ENCODE measurements at regions not wholly inside any gene's neighbourhood (a gene's known extent, or its start where the extent isn't known, plus 50 kb on each side); places are given as distances from the start of the nearest gene placed in this dataset.

DNA sequence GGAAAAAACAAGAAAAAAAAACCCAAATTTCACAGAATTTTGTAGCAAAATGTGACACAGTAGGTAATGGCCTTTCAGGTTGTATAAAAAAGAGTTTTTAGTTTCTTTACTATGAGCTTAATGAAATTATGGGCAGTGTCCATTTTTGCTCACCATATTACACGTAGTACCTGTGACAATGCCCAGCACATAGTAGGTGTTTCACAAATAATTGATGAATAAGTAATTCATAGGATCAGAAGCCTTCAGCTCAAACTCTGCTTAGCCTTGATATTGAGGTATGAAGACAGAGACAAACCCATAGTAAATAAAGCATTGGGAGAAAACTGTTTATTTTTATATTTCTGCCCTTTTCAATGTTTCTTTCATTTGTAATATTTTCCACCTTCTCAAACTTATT, 97.2 kb downstream of the LHX9 start:
- Mint-ChIP-seq H3K27ac (no peak overlapping the region), H3K27me3 (ENCODE audit: low read depth) (peaks cover 11% of the 10 kb centered on the region), H3K36me3 (ENCODE audit: low read depth) (no peaks in the 10 kb centered on the region), H3K4me3 (no peak overlapping the region), H3K4me1 (ENCODE audit: low read depth) (no peaks in the 10 kb centered on the region), H3K9me3 (peaks cover 12% of the 10 kb centered on the region)
- DNase-seq (ENCODE audit: low spot score) = no peak

DNA sequence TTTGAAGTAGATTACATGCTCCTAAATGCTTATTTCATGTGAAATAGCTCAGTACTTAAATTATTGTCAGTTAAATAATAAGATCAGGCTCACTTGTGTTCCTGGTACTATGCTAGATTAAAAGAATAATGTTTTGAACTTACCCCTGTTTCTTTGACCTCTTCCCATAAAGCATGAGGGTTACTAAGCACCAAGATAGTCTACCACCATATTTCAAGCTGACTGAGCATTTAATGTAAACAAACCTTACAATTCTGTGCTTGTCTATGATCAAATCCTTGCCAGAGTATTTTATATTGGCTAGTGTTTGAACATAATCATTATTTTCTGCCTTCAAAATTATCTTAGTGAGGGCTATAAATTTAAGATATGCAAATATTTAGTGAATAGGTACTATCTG, 98.1 kb downstream of the LHX9 start:
- H3K4me3 Mint-ChIP-seq = no peak overlapping the region
- DNase-seq (ENCODE audit: low spot score) = no peak
- H3K4me1 Mint-ChIP-seq (ENCODE audit: low read depth) = no peaks in the 10 kb centered on the region
- H3K27me3 Mint-ChIP-seq (ENCODE audit: low read depth) = peaks cover 16% of the 10 kb centered on the region
- H3K36me3 Mint-ChIP-seq (ENCODE audit: low read depth) = no peaks in the 10 kb centered on the region
- peaks cover 9% of the 10 kb centered on the region for H3K9me3 Mint-ChIP-seq
- H3K27ac Mint-ChIP-seq = no peak overlapping the region

DNA sequence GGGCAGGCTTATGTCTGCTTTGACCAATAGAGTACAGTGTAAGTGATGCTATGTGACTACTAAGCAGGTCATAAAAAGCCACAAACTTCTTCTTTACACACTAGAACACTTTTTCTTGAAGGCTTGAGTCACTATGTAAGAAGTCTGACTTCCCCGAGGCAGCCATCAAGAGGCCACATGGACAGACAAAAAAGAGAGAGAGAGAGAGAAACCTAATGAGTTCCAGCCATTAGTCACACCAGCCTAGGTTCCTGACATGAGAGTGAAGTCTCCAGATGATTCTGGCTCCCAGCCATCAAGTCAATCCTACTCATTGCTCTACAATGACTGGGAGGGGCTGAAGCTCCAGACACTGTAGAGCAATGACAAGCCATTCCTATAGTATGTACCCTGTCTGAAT, 101.4 kb downstream of the LHX9 start:
- H3K27ac Mint-ChIP-seq = no peak overlapping the region
- no peak for DNase-seq (ENCODE audit: low spot score)
- no peak overlapping the region for H3K4me3 Mint-ChIP-seq
- no peaks in the 10 kb centered on the region for H3K4me1 Mint-ChIP-seq (ENCODE audit: low read depth)
- no peaks in the 10 kb centered on the region for H3K9me3 Mint-ChIP-seq
- peaks cover 10% of the 10 kb centered on the region for H3K27me3 Mint-ChIP-seq (ENCODE audit: low read depth)
- no peaks in the 10 kb centered on the region for H3K36me3 Mint-ChIP-seq (ENCODE audit: low read depth)

DNA sequence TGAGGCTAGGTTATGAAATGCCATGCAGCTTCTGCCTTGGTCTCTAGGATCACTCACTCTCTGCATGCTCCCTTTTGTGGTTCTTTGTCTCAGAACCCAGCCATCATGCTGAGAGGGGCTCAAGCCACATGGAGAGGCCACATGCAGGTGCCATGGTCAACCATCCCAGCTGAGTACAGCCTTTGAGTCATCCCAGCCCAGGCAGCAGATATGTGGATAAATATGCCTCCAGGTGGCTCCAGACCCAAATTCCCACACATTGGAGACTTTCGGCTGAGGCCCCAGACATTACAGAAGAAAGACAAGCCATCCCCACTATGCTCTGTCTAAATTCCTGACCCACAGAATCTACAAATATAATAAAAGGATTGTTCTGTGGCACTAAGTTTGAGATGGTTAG, 102.0 kb downstream of the LHX9 start:
- H3K9me3 Mint-ChIP-seq = no peaks in the 10 kb centered on the region
- no peak overlapping the region for H3K4me3 Mint-ChIP-seq
- H3K4me1 Mint-ChIP-seq (ENCODE audit: low read depth) = no peaks in the 10 kb centered on the region
- H3K36me3 Mint-ChIP-seq (ENCODE audit: low read depth) = no peaks in the 10 kb centered on the region
- H3K27me3 Mint-ChIP-seq (ENCODE audit: low read depth) = peaks cover 5% of the 10 kb centered on the region
- DNase-seq (ENCODE audit: low spot score) = no peak
- H3K27ac Mint-ChIP-seq = no peak overlapping the region

DNA sequence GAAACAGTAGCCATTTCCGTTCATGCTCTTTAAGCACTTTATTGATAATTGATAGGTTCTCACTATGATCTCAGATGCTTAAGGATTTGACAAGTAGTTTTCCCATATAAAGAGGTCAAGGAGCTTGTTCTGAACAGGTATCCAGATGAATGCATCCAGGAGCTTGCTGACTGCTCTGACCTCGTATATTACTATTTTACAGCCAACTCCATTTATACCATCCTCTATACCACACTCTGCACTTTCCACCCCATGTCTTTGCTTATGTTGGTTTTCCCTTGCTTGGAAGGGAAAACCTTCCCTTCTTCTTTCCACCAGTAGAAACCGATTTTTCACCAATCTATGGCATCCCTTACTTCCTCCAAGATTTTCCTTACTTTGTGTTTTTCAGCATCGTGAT, 107.2 kb downstream of the LHX9 start:
- DNase-seq (ENCODE audit: low spot score) = no peak
- H3K27me3 Mint-ChIP-seq (ENCODE audit: low read depth) = peaks cover 27% of the 10 kb centered on the region
- no peaks in the 10 kb centered on the region for H3K9me3 Mint-ChIP-seq
- no peak overlapping the region for H3K4me3 Mint-ChIP-seq
- H3K36me3 Mint-ChIP-seq (ENCODE audit: low read depth) = no peaks in the 10 kb centered on the region
- no peaks in the 10 kb centered on the region for H3K4me1 Mint-ChIP-seq (ENCODE audit: low read depth)
- no peak overlapping the region for H3K27ac Mint-ChIP-seq

DNA sequence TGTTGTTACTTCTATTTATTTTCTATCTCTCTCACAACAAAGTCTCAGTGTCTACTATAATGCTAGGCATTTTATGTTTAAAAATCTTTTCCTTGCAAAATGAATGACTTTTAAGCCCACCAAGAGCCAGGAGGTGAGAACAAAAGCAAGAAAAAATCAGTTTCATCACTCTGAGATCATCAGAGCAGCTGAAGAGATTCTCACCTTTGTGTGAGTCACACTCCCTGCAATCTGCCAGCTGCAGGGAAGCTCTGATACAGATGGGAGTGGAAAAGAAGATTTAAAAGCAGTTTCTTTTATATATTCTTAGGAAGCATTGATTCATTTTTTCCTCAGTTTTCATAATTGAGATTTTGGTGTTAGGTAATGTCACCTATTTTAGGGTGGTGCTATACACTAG, 107.6 kb downstream of the LHX9 start:
- Mint-ChIP-seq H3K27ac (no peak overlapping the region), H3K4me3 (no peak overlapping the region), H3K9me3 (no peaks in the 10 kb centered on the region), H3K36me3 (ENCODE audit: low read depth) (no peaks in the 10 kb centered on the region), H3K4me1 (ENCODE audit: low read depth) (no peaks in the 10 kb centered on the region), H3K27me3 (ENCODE audit: low read depth) (peaks cover 26% of the 10 kb centered on the region)
- DNase-seq (ENCODE audit: low spot score) = no peak

DNA sequence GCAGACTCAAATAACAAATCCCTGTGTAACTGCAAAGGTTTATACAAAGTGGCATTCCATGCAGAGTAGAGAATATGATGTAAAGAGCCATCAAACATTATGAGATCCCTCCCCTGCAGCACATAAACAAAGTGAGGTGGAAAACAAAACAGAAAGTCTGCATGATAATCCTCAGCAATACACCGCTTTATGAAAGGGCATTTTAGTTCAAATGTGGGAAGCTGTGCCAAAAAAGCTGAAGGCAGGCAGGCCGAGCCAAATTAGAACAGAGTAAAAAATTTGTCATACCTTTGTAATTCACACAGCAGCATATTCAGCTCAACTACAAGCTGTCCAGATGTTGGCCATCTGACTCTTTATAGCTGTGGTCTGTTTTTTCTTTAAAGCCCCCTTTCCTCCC, 113.5 kb downstream of the LHX9 start:
- DNase-seq (ENCODE audit: low spot score) = no peak
- H3K4me1 Mint-ChIP-seq (ENCODE audit: low read depth) = peaks cover 11% of the 10 kb centered on the region
- no peak overlapping the region for H3K27ac Mint-ChIP-seq
- no peaks in the 10 kb centered on the region for H3K9me3 Mint-ChIP-seq
- H3K4me3 Mint-ChIP-seq = no peak overlapping the region
- peaks cover 24% of the 10 kb centered on the region for H3K27me3 Mint-ChIP-seq (ENCODE audit: low read depth)
- no peaks in the 10 kb centered on the region for H3K36me3 Mint-ChIP-seq (ENCODE audit: low read depth)

DNA sequence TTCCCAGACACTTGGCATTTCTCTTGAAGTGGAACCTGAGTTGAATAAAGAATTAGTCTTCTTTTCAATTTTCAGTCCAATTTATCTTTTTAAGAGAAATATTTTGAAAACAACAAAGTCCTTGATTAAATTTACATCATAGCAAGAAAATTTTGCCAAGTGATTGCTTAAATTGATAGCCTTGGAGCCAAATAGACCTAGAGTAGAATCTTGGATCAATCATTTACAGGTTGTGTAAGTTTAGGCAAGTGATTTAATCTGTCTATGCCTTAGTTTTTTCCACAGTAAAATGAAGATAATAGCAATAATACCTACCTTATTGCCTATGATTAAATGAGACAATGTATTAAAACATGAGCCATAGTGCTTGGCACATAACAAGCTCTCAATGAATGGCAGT, 113.9 kb downstream of the LHX9 start:
- Mint-ChIP-seq H3K4me3 (no peak overlapping the region), H3K9me3 (no peaks in the 10 kb centered on the region), H3K36me3 (ENCODE audit: low read depth) (no peaks in the 10 kb centered on the region), H3K27ac (no peak overlapping the region), H3K4me1 (ENCODE audit: low read depth) (peaks cover 11% of the 10 kb centered on the region), H3K27me3 (ENCODE audit: low read depth) (peaks cover 20% of the 10 kb centered on the region)
- DNase-seq (ENCODE audit: low spot score) = no peak

DNA sequence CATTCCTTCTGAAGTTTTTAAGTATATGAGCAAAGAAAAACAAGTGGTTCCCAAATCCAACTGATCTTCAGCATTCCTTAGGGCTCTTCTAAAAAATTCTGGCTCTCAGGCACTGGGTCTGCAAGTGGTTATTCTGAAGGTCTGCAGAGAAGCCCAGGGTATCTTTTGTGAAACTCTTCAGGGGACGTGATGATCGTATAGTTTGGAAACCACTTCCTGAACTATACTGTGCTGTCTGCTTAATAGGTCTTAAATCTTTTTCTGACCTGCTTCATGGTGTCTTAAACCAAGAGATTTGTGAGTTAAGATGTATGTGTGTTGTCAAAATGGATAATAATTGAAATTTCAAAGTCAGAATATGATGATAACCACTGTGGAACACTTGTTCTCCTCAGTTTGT, 115.5 kb downstream of the LHX9 start:
- Mint-ChIP-seq H3K9me3 (no peaks in the 10 kb centered on the region), H3K27ac (no peak overlapping the region), H3K27me3 (ENCODE audit: low read depth) (peaks cover 13% of the 10 kb centered on the region), H3K4me1 (ENCODE audit: low read depth) (peaks cover 11% of the 10 kb centered on the region), H3K4me3 (no peak overlapping the region), H3K36me3 (ENCODE audit: low read depth) (no peaks in the 10 kb centered on the region)
- no peak for DNase-seq (ENCODE audit: low spot score)

DNA sequence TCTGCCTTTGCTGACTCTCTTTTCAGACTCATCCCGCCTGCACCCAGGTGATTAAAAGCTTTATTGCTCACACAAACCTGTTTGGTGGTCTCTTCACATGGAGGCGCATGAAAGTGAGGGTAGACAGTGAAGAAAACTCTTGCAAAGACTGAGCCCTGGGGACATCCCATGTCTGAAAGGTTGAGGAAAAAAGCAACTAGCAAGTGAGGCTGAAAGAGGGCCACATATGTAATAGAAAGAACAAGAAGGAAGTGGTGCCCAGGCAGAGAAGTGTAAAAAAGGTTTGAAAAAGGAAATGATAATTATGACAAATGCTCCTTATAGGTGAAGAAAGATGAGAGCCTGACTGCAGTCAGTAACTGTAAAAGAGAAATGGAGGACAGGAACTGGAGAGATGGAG, 115.9 kb upstream of the NEK7 start:
- Mint-ChIP-seq H3K9me3 (no peaks in the 10 kb centered on the region), H3K36me3 (ENCODE audit: low read depth) (no peaks in the 10 kb centered on the region), H3K4me3 (no peak overlapping the region), H3K4me1 (ENCODE audit: low read depth) (no peaks in the 10 kb centered on the region), H3K27me3 (ENCODE audit: low read depth) (no peaks in the 10 kb centered on the region), H3K27ac (no peak overlapping the region)
- no peak for DNase-seq (ENCODE audit: low spot score)

DNA sequence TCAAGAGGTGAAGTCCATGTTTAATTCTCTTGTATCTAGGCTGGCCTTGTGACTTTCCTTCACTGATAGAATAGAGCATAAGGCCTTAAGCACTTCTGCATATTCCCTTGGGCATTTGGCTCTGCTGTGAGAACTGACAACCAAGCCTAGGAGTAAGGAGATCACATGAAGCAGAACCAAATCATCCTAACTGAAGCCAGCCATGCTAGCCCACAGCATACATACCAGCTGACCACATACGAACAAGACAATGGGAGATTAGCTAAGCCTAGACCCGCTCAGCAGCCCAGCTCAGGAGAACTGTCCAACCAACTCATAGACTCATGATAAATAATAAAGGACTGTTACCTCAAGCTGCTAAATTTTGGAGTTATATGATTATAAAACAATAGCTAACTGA, 114.6 kb upstream of the NEK7 start:
- no peak for DNase-seq (ENCODE audit: low spot score)
- no peak overlapping the region for H3K4me3 Mint-ChIP-seq
- H3K27ac Mint-ChIP-seq = no peak overlapping the region
- peaks cover 5% of the 10 kb centered on the region for H3K4me1 Mint-ChIP-seq (ENCODE audit: low read depth)
- H3K9me3 Mint-ChIP-seq = peaks cover 8% of the 10 kb centered on the region
- H3K27me3 Mint-ChIP-seq (ENCODE audit: low read depth) = no peaks in the 10 kb centered on the region
- H3K36me3 Mint-ChIP-seq (ENCODE audit: low read depth) = peaks cover 7% of the 10 kb centered on the region

DNA sequence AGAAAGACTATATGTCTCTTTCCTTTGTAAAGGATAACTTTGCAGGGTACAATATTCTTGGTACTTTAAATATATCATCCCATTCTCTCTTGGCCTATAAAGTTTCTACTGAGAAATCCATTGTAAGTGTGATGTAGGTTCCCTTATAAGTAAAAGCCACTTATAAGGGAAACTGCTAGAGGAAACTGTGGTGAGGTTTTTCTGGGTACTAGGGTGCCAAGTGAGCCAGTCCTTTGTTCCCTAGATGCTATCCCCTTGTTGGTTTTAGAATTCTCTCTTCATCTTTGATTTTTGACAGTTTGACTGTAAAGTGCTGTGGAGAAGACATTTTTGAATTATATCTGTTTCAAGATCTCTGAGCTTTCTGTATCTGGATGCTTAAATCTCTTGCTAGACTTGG, 108.9 kb upstream of the NEK7 start:
- H3K9me3 Mint-ChIP-seq = peaks cover 50% of the 10 kb centered on the region
- H3K36me3 Mint-ChIP-seq (ENCODE audit: low read depth) = peaks cover 26% of the 10 kb centered on the region
- peak overlapping the region; percentile 54 for H3K4me3 Mint-ChIP-seq
- peak; percentile 10 for DNase-seq (ENCODE audit: low spot score)
- H3K27ac Mint-ChIP-seq = peak overlapping the region; percentile 74
- peaks cover 3% of the 10 kb centered on the region for H3K27me3 Mint-ChIP-seq (ENCODE audit: low read depth)
- H3K4me1 Mint-ChIP-seq (ENCODE audit: low read depth) = peaks cover 23% of the 10 kb centered on the region

DNA sequence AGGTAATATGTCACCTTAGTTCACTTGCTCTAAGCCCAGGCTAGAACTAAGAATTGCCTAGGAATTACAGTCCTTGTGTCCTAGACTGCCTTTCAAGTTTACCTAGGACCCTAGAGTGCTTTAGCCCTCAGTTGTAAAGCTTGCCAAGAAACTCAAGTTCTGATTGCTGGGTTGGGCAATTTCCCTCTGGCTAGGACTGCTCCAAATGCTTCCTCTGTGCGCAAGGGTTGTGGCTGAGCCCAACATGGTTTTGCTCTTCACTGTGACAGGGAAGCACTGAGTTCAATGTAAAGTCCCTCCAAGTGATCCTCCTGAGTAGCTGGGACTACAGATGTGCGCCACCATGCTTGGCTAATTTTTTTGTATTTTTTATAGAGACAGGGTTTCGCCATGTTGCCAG, 102.3 kb upstream of the NEK7 start:
- no peak for DNase-seq (ENCODE audit: low spot score)
- H3K27ac Mint-ChIP-seq = no peak overlapping the region
- H3K36me3 Mint-ChIP-seq (ENCODE audit: low read depth) = peaks cover 19% of the 10 kb centered on the region
- peaks cover 6% of the 10 kb centered on the region for H3K27me3 Mint-ChIP-seq (ENCODE audit: low read depth)
- H3K4me1 Mint-ChIP-seq (ENCODE audit: low read depth) = peaks cover 19% of the 10 kb centered on the region
- H3K9me3 Mint-ChIP-seq = peaks cover 32% of the 10 kb centered on the region
- H3K4me3 Mint-ChIP-seq = no peak overlapping the region

DNA sequence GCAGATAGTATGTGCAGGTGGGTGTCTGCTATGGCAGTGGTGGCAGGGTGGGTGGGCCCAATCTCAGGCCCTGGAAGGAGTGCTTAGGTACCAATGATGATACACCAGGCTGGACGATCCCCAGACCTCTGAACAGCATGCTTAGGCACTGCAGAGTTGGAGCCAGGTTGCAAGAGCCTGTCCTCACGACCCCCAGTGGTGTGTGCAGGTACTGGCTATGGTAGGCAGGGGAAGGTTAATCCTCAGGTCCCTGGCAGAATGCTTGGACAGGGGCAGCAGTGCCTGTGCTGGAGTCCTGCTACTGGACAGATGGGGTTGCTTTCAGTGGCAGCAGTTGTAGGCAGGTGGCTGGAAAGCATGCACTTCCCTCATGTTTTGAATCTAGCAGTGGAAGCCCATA, 100.5 kb upstream of the NEK7 start:
- H3K27me3 Mint-ChIP-seq (ENCODE audit: low read depth) = peaks cover 12% of the 10 kb centered on the region
- DNase-seq (ENCODE audit: low spot score) = no peak

DNA sequence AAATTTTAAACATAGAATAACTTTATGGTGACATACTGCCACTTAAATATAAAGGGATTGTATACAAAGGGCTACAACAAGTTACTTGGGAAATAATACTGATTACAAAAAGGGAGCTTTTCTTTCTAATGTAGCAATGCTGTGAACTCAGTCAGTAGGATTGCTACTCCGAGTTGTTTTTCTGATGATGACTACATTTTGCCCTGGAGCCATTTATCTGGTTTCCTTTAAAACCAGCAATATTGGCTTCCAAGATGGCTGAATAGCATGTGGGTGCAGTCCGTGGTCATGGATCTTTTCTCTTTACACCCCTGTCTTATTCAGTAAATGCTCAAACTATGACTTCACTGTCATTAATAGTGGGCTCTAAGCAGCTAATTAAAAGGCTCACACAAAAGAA, 92.6 kb upstream of the NEK7 start:
- Mint-ChIP-seq H3K36me3 (ENCODE audit: low read depth) (no peaks in the 10 kb centered on the region), H3K4me3 (no peak overlapping the region), H3K4me1 (ENCODE audit: low read depth) (no peaks in the 10 kb centered on the region), H3K27ac (no peak overlapping the region), H3K9me3 (no peaks in the 10 kb centered on the region), H3K27me3 (ENCODE audit: low read depth) (peaks cover 23% of the 10 kb centered on the region)
- DNase-seq (ENCODE audit: low spot score) = no peak

More for the DNA sequence above, 100.5 kb upstream of the NEK7 start:
- Mint-ChIP-seq H3K4me1 (ENCODE audit: low read depth) (peaks cover 16% of the 10 kb centered on the region), H3K27ac (no peak overlapping the region), H3K9me3 (peaks cover 19% of the 10 kb centered on the region), H3K4me3 (no peak overlapping the region), H3K36me3 (ENCODE audit: low read depth) (peaks cover 15% of the 10 kb centered on the region)
